Vagina (tissue), 2 donors: ENCODE measurements at regions not wholly inside any gene's neighbourhood (a gene's known extent, or its start where the extent isn't known, plus 50 kb on each side); places are given as distances from the start of the nearest gene placed in this dataset.

Experiments
- DNase-seq, 2 donors: peaks; one replicate each; pipeline ENCODE4 v3.0.0-alpha.2; 2017; ENCODE audit errors: extremely low spot score in 2 of 2
- H3K27ac ChIP-seq: fragments of 200-600 bp; sonication (generic); one replicate; pipeline ENCODE4 v1.5.1; 2019
- H3K27me3 ChIP-seq: fragments of 200-600 bp; sonication (generic); one replicate; pipeline ENCODE4 v1.5.1; 2019
- H3K36me3 ChIP-seq, 2 donors: fragments of 200-600 bp; sonication (generic); one replicate each; pipeline ENCODE4 v1.5.1; 2017 to 2019
- H3K4me1 ChIP-seq: fragments of 200-600 bp; sonication (generic); one replicate; pipeline ENCODE4 v1.5.1; 2019
- H3K4me3 ChIP-seq, 2 donors: fragments of 200-600 bp; sonication (generic); 1 replicate in 1 of 2; 2 replicates in 1 of 2; pipeline ENCODE4 v1.5.1; 2016 to 2019
- H3K9me3 ChIP-seq: fragments of 200-600 bp; sonication (generic); one replicate; pipeline ENCODE4 v1.5.1; 2019
- POLR2A ChIP-seq, 2 donors: fragments of 450-650 bp; IDR thresholded peaks; one replicate each; pipeline ENCODE4 v1.6.1; 2017; ENCODE audit warnings: antibody characterized with exemption in 2 of 2, mild to moderate bottlenecking in 2 of 2, moderate library complexity in 2 of 2
- POLR2AphosphoS5 ChIP-seq, 2 donors: sonication (generic); formaldehyde crosslinking; IDR thresholded peaks; one replicate each; pipeline ENCODE4 v1.9.0; 2017; ENCODE audit warnings: antibody characterized with exemption in 2 of 2, mild to moderate bottlenecking in 2 of 2, low read depth in 1 of 2; ENCODE audit not compliant: insufficient read depth in 1 of 2
- intact Hi-C: fragments of 100-400 bp; cut with DNase I; formaldehyde crosslinking; loops from one replicate; pipeline ENCODE4 v1.15.1; 2023
- TF ChIP-seq, protein P1 (sequence below), 3 experiments: fragments of 450-650 bp in 2 of 3; fragments of 200-600 bp in 1 of 3; sonication (generic) in 1 of 3; IDR thresholded peaks; one replicate each; pipeline ENCODE4 v1.5.1; 2017 to 2019; ENCODE audit warnings: antibody characterized with exemption in 3 of 3, mild to moderate bottlenecking in 2 of 3, moderate library complexity in 2 of 3

DNA sequence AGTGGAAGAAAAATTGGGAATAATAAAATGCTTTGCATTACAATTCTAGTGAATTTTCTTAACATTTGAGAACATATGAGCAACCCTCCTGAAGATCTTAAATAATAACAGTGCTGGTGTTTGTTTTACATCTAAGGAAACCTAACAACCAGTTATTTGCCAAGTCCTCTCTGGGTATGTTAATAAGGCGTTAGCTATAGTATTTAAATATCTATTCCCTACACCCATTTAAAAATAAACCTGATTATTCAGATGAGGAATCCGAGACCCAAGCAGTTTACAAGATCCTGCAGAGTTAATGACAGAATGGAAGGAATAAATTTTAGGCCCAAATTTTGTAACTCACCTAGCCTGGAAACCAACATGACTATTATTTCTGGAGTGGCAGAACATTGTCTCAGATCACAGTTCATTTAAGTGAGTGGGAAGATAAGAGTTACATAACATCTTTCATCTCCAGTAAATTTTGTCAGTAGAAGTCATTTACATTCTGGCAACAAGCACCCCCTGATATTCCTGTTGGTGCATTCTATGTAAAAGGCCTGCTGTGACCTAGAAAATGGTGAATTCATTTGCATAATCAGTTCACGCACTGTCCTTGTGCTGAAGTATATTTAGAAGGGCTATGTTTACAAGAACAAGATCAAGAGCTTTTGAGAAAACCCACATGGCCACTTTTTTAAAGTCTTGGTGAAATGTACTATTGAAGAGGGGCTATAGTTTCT is 148.2 kb downstream of the COX7C start:
- DNase-seq = no peak
- Histone ChIP-seq H3K4me1 (no peaks in the 10 kb centered on the region), H3K27ac (no peak overlapping the region), H3K4me3 (no peak overlapping the region), H3K9me3 (no peaks in the 10 kb centered on the region), H3K27me3 (no peaks in the 10 kb centered on the region), H3K36me3 (no peaks in the 10 kb centered on the region)
- TF ChIP-seq POLR2A (IDR thresholded peaks at IDR 0.05) = no peak
- TF ChIP-seq, protein P1, sequence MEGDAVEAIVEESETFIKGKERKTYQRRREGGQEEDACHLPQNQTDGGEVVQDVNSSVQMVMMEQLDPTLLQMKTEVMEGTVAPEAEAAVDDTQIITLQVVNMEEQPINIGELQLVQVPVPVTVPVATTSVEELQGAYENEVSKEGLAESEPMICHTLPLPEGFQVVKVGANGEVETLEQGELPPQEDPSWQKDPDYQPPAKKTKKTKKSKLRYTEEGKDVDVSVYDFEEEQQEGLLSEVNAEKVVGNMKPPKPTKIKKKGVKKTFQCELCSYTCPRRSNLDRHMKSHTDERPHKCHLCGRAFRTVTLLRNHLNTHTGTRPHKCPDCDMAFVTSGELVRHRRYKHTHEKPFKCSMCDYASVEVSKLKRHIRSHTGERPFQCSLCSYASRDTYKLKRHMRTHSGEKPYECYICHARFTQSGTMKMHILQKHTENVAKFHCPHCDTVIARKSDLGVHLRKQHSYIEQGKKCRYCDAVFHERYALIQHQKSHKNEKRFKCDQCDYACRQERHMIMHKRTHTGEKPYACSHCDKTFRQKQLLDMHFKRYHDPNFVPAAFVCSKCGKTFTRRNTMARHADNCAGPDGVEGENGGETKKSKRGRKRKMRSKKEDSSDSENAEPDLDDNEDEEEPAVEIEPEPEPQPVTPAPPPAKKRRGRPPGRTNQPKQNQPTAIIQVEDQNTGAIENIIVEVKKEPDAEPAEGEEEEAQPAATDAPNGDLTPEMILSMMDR (IDR thresholded peaks at IDR 0.05) = no peak
- no peak for TF ChIP-seq POLR2AphosphoS5 (IDR thresholded peaks at IDR 0.05; ENCODE audit: insufficient read depth in 1 of 2, low read depth in 1 of 2)
- intact Hi-C loops = no loop called here

DNA sequence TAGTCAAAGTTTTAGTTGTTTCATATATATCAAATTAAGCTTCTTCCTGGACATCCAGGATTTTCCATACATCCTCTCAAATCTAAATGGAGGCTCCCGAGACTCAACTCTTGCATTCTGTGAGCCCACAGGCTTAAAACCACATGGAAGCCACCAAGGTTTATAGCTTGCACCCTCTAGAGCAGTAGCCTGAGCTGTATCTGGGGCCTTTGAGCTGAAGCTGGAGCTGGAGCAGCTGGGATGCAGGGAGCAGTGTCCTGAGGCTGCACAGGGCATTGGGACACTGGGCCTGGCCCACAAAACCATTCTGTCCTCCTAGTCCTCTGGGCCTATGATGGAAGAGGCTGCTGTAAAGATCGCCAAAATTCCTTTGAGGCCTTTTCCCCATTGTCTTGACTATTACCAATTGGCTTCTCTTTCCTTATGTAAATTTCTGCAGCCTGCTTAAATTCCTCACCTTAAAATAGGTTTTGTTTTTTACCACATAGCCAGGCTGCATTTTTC is 151.0 kb downstream of the COX7C start:
- Histone ChIP-seq H3K27me3 (no peaks in the 10 kb centered on the region), H3K27ac (no peak overlapping the region), H3K4me3 (no peak overlapping the region), H3K36me3 (no peaks in the 10 kb centered on the region), H3K4me1 (no peaks in the 10 kb centered on the region), H3K9me3 (no peaks in the 10 kb centered on the region)
- no peak for DNase-seq
- intact Hi-C loops = no loop called here
- TF ChIP-seq POLR2AphosphoS5 (IDR thresholded peaks at IDR 0.05; ENCODE audit: insufficient read depth in 1 of 2, low read depth in 1 of 2) (no peak), POLR2A (IDR thresholded peaks at IDR 0.05) (no peak)
- TF ChIP-seq, protein P1 (IDR thresholded peaks at IDR 0.05) = no peak

DNA sequence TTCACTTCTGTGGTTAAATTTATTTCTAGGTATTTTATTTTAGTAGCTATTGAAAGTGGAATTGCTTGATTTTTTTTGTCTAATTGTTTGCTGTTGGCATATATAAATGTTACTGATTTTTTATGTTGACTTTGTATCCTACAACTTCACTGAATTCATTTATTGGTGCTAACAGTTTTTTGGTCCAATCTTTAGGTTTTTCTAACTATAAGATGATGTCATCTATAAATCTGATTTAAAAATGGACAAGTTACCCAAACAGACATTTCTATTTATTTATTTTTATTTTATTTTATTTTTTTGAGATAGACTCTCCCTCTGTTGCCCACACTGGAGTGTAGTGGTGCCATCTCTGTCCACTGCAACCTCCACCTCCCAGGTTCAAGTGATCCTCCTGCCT is 162.3 kb downstream of the COX7C start:
- no peaks in the 10 kb centered on the region for H3K9me3 ChIP-seq
- no peaks in the 10 kb centered on the region for H3K4me1 ChIP-seq
- TF ChIP-seq, protein P1 (IDR thresholded peaks at IDR 0.05) = no peak
- TF ChIP-seq POLR2AphosphoS5 (IDR thresholded peaks at IDR 0.05; ENCODE audit: insufficient read depth in 1 of 2, low read depth in 1 of 2) (no peak), POLR2A (IDR thresholded peaks at IDR 0.05) (no peak)
- no peak overlapping the region for H3K27ac ChIP-seq
- H3K27me3 ChIP-seq = no peaks in the 10 kb centered on the region
- no peaks in the 10 kb centered on the region for H3K36me3 ChIP-seq
- H3K4me3 ChIP-seq = no peak overlapping the region
- intact Hi-C loops = no loop called here
- no peak for DNase-seq

DNA sequence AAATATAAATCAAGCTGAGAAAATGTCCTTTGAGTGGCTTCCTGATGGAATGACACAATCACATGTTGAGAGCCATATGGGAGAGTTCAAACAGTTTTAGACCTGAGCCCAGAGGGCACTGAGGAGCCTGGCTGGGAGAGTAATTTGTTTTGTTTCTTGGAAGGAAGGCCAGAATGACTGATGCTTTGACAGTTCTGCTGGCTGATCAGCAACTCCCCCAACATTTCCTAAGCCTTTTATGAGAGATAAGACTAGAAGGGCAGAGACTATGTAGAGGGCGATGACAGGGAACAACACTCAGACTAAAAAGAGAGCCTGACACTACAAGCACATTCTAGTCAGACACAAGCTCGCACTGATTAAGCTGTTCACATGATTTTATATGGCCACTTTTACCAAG is 169.2 kb downstream of the COX7C start:
- no peak overlapping the region for H3K27ac ChIP-seq
- H3K36me3 ChIP-seq = no peaks in the 10 kb centered on the region
- TF ChIP-seq POLR2A (IDR thresholded peaks at IDR 0.05) = no peak
- TF ChIP-seq POLR2AphosphoS5 (IDR thresholded peaks at IDR 0.05; ENCODE audit: insufficient read depth in 1 of 2, low read depth in 1 of 2) = no peak
- TF ChIP-seq, protein P1 (IDR thresholded peaks at IDR 0.05) = no peak
- no peak overlapping the region for H3K4me3 ChIP-seq
- intact Hi-C loops = no loop called here
- H3K9me3 ChIP-seq = no peaks in the 10 kb centered on the region
- no peaks in the 10 kb centered on the region for H3K4me1 ChIP-seq
- H3K27me3 ChIP-seq = no peaks in the 10 kb centered on the region
- no peak for DNase-seq

DNA sequence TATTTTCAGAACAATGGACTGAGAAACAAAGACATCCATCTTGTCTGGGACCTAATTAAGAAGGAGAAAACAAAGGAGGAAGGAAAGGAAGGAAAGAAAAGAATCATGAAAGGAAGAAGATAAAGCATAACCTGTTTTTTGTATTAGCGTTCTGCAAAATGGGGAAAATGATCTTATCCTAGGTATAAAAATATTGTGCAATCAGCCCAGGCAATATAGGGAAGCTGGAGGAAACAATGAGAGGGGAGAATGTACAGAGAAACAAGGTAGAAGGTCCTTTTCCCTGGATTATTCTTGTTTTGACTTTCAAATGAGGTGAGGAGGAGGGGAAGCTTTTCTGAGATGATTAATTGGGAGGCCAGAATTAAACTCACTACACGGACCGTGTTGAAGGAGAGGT is 177.9 kb downstream of the COX7C start:
- Histone ChIP-seq H3K36me3 (no peaks in the 10 kb centered on the region), H3K4me3 (no peak overlapping the region), H3K9me3 (no peaks in the 10 kb centered on the region), H3K27me3 (no peaks in the 10 kb centered on the region), H3K27ac (no peak overlapping the region), H3K4me1 (no peaks in the 10 kb centered on the region)
- intact Hi-C loops = no loop called here
- no peak for TF ChIP-seq POLR2A (IDR thresholded peaks at IDR 0.05)
- no peak for TF ChIP-seq POLR2AphosphoS5 (IDR thresholded peaks at IDR 0.05; ENCODE audit: insufficient read depth in 1 of 2, low read depth in 1 of 2)
- TF ChIP-seq, protein P1 (IDR thresholded peaks at IDR 0.05) = no peak
- DNase-seq = no peak
